IMR-90 (cell line): ENCODE measurements at regions not wholly inside any gene's neighbourhood (a gene's known extent, or its start where the extent isn't known, plus 50 kb on each side); places are given as distances from the start of the nearest gene placed in this dataset.
A peak's percentile ranks its signal among the peaks of the same experiment; 100 is the strongest.

Experiments used
- ATAC-seq: fragments of 200-7000 bp; cut with Tn5 transposase; 2 replicates; pipeline ENCODE4 v1.9.1; 2020; ENCODE audit warnings: low read depth, mild to moderate bottlenecking, moderate library complexity
- BruUV-seq: library from RNA; stranded (reverse); fragments of 400-500 nt; replicated peaks from 2 replicates; lab custom pipeline; 2021; lab: Mats Ljungman, UMichigan
- CTCF ChIA-PET: fragments of 300-600 bp; formaldehyde crosslinking; extraction: SDS; loops from one replicate; lab custom pipeline; 2021; ENCODE audit warnings: antibody characterized with exemption; lab: Yijun Ruan, JAX
- POLR2A ChIA-PET: fragments of 300-600 bp; sonication (Branson Sonifier 250); formaldehyde crosslinking; loops from one replicate; lab custom pipeline; 2022; ENCODE audit warnings: antibody characterized with exemption; ENCODE audit not compliant: unreplicated experiment; lab: Charles Lee
- DNase-seq: peaks from one replicate; pipeline ENCODE4 v3.0.0; 2013
- H2AFZ ChIP-seq: replicated peaks from 2 replicates; pipeline ENCODE3; 2013; ENCODE audit warnings: low read length, mild to moderate bottlenecking; ENCODE audit not compliant: poor library complexity
- H2AK5ac ChIP-seq: 2 replicates; pipeline ENCODE4 v1.6.1; 2013; ENCODE audit warnings: low read depth, low read length, inconsistent platforms
- H2AK9ac ChIP-seq: replicated peaks from 2 replicates; pipeline ENCODE3; 2013; ENCODE audit warnings: mild to moderate bottlenecking, low read depth, low read length, moderate library complexity; ENCODE audit not compliant: poor library complexity
- H2BK120ac ChIP-seq: 2 replicates; pipeline ENCODE4 v1.6.1; 2013; ENCODE audit warnings: low read depth, low read length, inconsistent platforms
- H2BK15ac ChIP-seq: 3 replicates; pipeline ENCODE4 v1.6.1; 2013; ENCODE audit warnings: low read depth, low read length, inconsistent platforms
- H2BK20ac ChIP-seq: 2 replicates; pipeline ENCODE4 v1.6.1; 2013; ENCODE audit warnings: low read depth, mild to moderate bottlenecking, inconsistent platforms, low read length, moderate library complexity
- H2BK5ac ChIP-seq: 2 replicates; pipeline ENCODE4 v1.6.1; 2013; ENCODE audit warnings: mild to moderate bottlenecking, low read depth, low read length, inconsistent platforms; ENCODE audit not compliant: poor library complexity, severe bottlenecking
- H3K14ac ChIP-seq: replicated peaks from 2 replicates; pipeline ENCODE4 v1.6.1; 2013; ENCODE audit warnings: low read depth, low read length, inconsistent platforms
- H3K18ac ChIP-seq: 2 replicates; pipeline ENCODE4 v1.6.1; 2013; ENCODE audit warnings: low read depth, low read length, control low read depth
- H3K23ac ChIP-seq: 2 replicates; pipeline ENCODE4 v1.6.1; 2013; ENCODE audit warnings: low read depth, low read length, inconsistent platforms
- H3K27ac ChIP-seq: 2 replicates; pipeline ENCODE4 v1.5.1; 2013; ENCODE audit warnings: mild to moderate bottlenecking, control low read depth, low read length; ENCODE audit not compliant: insufficient read depth
- H3K27me3 ChIP-seq: 2 replicates; pipeline ENCODE4 v1.6.1; 2013; ENCODE audit warnings: low read length; ENCODE audit not compliant: control insufficient read depth, insufficient read depth
- H3K36me3 ChIP-seq: 2 replicates; pipeline ENCODE4 v1.6.1; 2013; ENCODE audit warnings: low read length, mixed read lengths; ENCODE audit not compliant: control insufficient read depth, insufficient read depth
- H3K4ac ChIP-seq: 2 replicates; pipeline ENCODE4 v1.6.1; 2013; ENCODE audit warnings: low read depth, low read length, inconsistent platforms
- H3K4me1 ChIP-seq: 2 replicates; pipeline ENCODE4 v1.6.1; 2013; ENCODE audit warnings: low read length, mixed read lengths; ENCODE audit not compliant: control insufficient read depth, insufficient read depth
- H3K4me2 ChIP-seq: 2 replicates; pipeline ENCODE4 v1.6.1; 2013; ENCODE audit warnings: low read depth, mild to moderate bottlenecking, control low read depth, low read length, moderate library complexity
- H3K4me3 ChIP-seq: 2 replicates; pipeline ENCODE4 v1.5.1; 2013; ENCODE audit warnings: low read depth, mild to moderate bottlenecking, control low read depth, low read length, moderate library complexity; ENCODE audit not compliant: insufficient read depth
- H3K56ac ChIP-seq: 2 replicates; pipeline ENCODE4 v1.6.1; 2013; ENCODE audit warnings: low read length, inconsistent platforms; ENCODE audit not compliant: insufficient read depth; ENCODE audit errors: extremely low read depth
- H3K79me1 ChIP-seq, 2 experiments: 2 replicates each; pipeline ENCODE4 v1.6.1; 2013; ENCODE audit warnings: low read length in 2 of 2, inconsistent platforms in 1 of 2, low read depth in 1 of 2
- H3K9ac ChIP-seq: 2 replicates; pipeline ENCODE4 v1.6.1; 2013; ENCODE audit warnings: low read depth, low read length, control low read depth
- H3K9me1 ChIP-seq: 2 replicates; pipeline ENCODE4 v1.6.1; 2013; ENCODE audit warnings: low read length, inconsistent platforms; ENCODE audit not compliant: insufficient read depth
- H3K9me3 ChIP-seq: 2 replicates; pipeline ENCODE4 v1.6.1; 2013; ENCODE audit warnings: low read length; ENCODE audit not compliant: control insufficient read depth, insufficient read depth
- H4K20me1 ChIP-seq: 2 replicates; pipeline ENCODE4 v1.6.1; 2013; ENCODE audit warnings: low read length, inconsistent platforms; ENCODE audit not compliant: insufficient read depth
- H4K5ac ChIP-seq: 2 replicates; pipeline ENCODE4 v1.6.1; 2013; ENCODE audit warnings: mild to moderate bottlenecking, low read depth, low read length, control low read depth
- H4K8ac ChIP-seq, 2 experiments: 2 replicates each; pipeline ENCODE4 v1.6.1; 2013; ENCODE audit warnings: low read depth in 2 of 2, low read length in 2 of 2, control low read depth in 1 of 2, inconsistent platforms in 1 of 2
- H4K91ac ChIP-seq: 2 replicates; pipeline ENCODE4 v1.6.1; 2013; ENCODE audit warnings: low read depth, low read length, inconsistent platforms; ENCODE audit not compliant: insufficient read depth
- BHLHE40 ChIP-seq: fragments of 150-350 bp; IDR thresholded peaks from 2 replicates; pipeline ENCODE4 v1.6.1; 2016; ENCODE audit warnings: mild to moderate bottlenecking, low read depth, low read length
- CEBPB ChIP-seq: IDR thresholded peaks from 2 replicates; pipeline ENCODE4 v1.6.1; 2012; ENCODE audit warnings: low read depth, low read length, improper control_type of control experiment
- CHD1 ChIP-seq: IDR thresholded peaks from 2 replicates; pipeline ENCODE4 v1.6.1; 2012; ENCODE audit warnings: low read depth, low read length, improper control_type of control experiment
- MAZ ChIP-seq: IDR thresholded peaks from 2 replicates; pipeline ENCODE4 v1.6.1; 2012; ENCODE audit warnings: low read depth, mild to moderate bottlenecking, low read length, improper control_type of control experiment, moderate library complexity, borderline replicate concordance
- MXI1 ChIP-seq: IDR thresholded peaks from 2 replicates; pipeline ENCODE4 v1.6.1; 2012; ENCODE audit warnings: low read depth, mild to moderate bottlenecking, low read length, moderate library complexity, borderline replicate concordance
- POLR2A ChIP-seq: IDR thresholded peaks from 2 replicates; pipeline ENCODE4 v1.6.1; 2012; ENCODE audit warnings: mild to moderate bottlenecking, low read depth, low read length
- RAD21 ChIP-seq: IDR thresholded peaks from 2 replicates; pipeline ENCODE4 v1.6.1; 2012; ENCODE audit warnings: low read length, improper control_type of control experiment
- SMC3 ChIP-seq: fragments of 150-350 bp; IDR thresholded peaks from 2 replicates; pipeline ENCODE4 v1.6.1; 2016; ENCODE audit warnings: low read depth, mild to moderate bottlenecking, antibody characterized with exemption, low read length, moderate library complexity
- WGBS, 2 experiments: methylation state at CpG; one replicate each; pipeline versions ENCODE4 v1.1.5 to v1.1.7; 2013; ENCODE audit warnings: missing lambda C conversion rate in 2 of 2; ENCODE audit not compliant: insufficient read length in 1 of 2; ENCODE audit errors: extremely low coverage in 2 of 2; 5-methylcytosine and 5-hydroxymethylcytosine counted together
- dilution Hi-C: fragments of 300-500 bp; cut with HindIII; formaldehyde crosslinking; loops from one replicate; pipeline ENCODE4 v1.14.3; 2018; ENCODE audit warnings: low sequenced_read_pairs; ENCODE audit not compliant: unreplicated experiment
- in situ Hi-C: fragments of 300-500 bp; cut with MboI; formaldehyde crosslinking; loops from 3 replicates; pipeline ENCODE4 v1.14.3; 2019; ENCODE audit warnings: low sequenced_read_pairs, inconsistent platforms, mixed read lengths
- intact Hi-C: fragments of 100-400 bp; cut with micrococcal nuclease; formaldehyde crosslinking; loops from 2 replicates; pipeline ENCODE4 v1.10.0; 2022
- TF ChIP-seq, protein P1 (sequence below): fragments of 150-350 bp; IDR thresholded peaks from 2 replicates; pipeline ENCODE4 v1.6.1; 2017; ENCODE audit warnings: mild to moderate bottlenecking, antibody characterized with exemption, low read length, low read depth

DNA sequence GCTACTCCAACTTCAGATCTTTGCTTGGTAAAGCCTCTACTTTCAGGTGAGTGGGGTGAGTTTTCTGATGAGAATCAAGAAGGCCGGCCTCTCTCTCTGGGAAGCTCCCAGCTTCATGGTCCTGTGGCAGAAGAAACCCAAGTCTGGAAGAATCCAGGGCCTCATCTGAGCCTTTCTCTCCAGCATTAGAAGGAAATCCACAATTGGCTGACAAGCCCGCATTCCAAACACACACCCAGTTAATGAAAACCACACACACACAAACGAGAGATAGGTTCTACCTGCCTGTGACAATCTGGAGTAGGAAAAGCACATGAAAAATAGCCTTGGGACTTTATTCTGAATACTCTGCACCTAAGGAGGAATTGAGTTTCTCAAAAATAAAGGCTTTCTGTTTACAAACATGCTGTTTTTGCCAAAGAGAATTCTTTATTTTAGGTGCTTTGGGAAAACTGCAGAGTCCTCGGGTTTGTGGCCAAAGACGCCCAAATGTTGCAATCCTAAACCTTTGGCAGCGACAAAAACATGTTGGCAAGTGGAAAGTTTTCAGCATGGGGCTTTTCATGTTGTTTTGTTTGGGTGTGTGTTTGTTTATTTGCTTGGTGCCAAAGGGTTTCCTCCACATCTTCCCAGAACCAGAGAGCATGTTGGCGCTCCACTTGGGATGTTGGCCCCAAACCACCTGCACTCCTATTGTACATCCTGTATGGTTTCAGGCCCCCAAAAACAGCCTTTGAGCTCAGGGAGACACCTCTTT, 216.2 kb downstream of the SETD4 start (continued):
- no peak for TF ChIP-seq SMC3

DNA sequence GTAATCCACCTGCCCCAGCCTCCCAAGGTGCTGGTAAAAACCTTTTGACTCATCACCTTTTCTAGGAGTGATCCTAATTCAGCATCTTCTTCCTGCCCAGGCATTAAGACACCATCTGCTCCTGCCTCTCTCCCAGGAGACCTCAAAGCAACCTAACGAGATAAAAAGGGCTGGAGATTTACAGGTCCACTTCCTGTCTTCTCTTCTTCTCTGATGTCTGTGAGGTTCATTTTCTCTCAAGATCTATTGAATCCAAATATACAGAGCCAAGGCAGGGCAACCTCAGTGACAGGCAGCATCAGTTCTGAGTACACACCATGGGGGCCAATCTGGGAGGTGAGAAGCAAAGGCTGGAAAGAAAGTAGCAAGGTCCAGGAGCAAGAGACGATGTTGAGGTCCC, 219.4 kb downstream of the SETD4 start:
- no peak overlapping the region for H3K4me2 ChIP-seq
- H3K18ac ChIP-seq, result no peak overlapping the region
- peak overlapping the region; percentile 66; the same call in 1 of the 2 replicates for H2BK120ac ChIP-seq
- DNase-seq, result no peak
- no peak for ATAC-seq
- H4K5ac ChIP-seq, result no peak overlapping the region
- no peak overlapping the region; the same call in 1 of the 2 replicates for H3K14ac ChIP-seq
- dilution Hi-C loops, result no loop called here
- peaks cover 5% of the 10 kb centered on the region; the same call in 1 of the 2 replicates for H3K9me1 ChIP-seq
- TF ChIP-seq BHLHE40, result no peak
- no peak for TF ChIP-seq RAD21
- no peak for TF ChIP-seq CEBPB
- TF ChIP-seq SMC3, result no peak
- TF ChIP-seq, protein P1, sequence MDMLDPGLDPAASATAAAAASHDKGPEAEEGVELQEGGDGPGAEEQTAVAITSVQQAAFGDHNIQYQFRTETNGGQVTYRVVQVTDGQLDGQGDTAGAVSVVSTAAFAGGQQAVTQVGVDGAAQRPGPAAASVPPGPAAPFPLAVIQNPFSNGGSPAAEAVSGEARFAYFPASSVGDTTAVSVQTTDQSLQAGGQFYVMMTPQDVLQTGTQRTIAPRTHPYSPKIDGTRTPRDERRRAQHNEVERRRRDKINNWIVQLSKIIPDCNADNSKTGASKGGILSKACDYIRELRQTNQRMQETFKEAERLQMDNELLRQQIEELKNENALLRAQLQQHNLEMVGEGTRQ, result no peak
- TF ChIP-seq MXI1, result no peak
- no peak for TF ChIP-seq POLR2A
- no peak for TF ChIP-seq CHD1
- TF ChIP-seq MAZ, result no peak
- peak overlapping the region; percentile 68; the same call in 1 of the 2 replicates for H2BK20ac ChIP-seq
- H2AK5ac ChIP-seq, result peak overlapping the region; percentile 62; the same call in 1 of the 2 replicates
- H2BK5ac ChIP-seq, result no peak overlapping the region
- peak overlapping the region; percentile 62 for H3K4ac ChIP-seq
- no peak overlapping the region for H3K9ac ChIP-seq
- no TSS peak for BruUV-seq
- no peaks in the 10 kb centered on the region for H3K79me1 ChIP-seq
- WGBS, 2 experiments, result no CpG with 5 or more reads among the region's 2 CpGs
- H3K9me3 ChIP-seq, result no peaks in the 10 kb centered on the region
- no peaks in the 10 kb centered on the region for H4K20me1 ChIP-seq
- ChIA-PET POLR2A (no interaction called here), CTCF (interaction anchor here (0.6 to 1.1 kb wide), 2 partner anchors 8 to 170 kb away, joined by 4 to 8 read pairs; no protein-coding TSS in a partner anchor)
- no peak overlapping the region for H3K56ac ChIP-seq
- no peak overlapping the region for H4K91ac ChIP-seq
- H3K23ac ChIP-seq, result no peak overlapping the region
- H3K27me3 ChIP-seq, result no peaks in the 10 kb centered on the region
- intact Hi-C loops, result loop anchor here (1.0 to 10.0 kb wide), 10 partner anchors 101 to 1148 kb away; no protein-coding TSS in a partner anchor
- no peaks in the 10 kb centered on the region for H3K4me1 ChIP-seq
- no peak overlapping the region for H4K8ac ChIP-seq
- H2AK9ac ChIP-seq, result no peak overlapping the region
- H3K4me3 ChIP-seq, result no peak overlapping the region
- H2BK15ac ChIP-seq, result peak overlapping the region; percentile 32; the same call in 1 of the 3 replicates
- H3K27ac ChIP-seq, result no peak overlapping the region
- no peaks in the 10 kb centered on the region for H3K36me3 ChIP-seq
- no peak overlapping the region for H2AFZ ChIP-seq
- in situ Hi-C loops, result loop anchor here (5.0 to 10.0 kb wide), 2 partner anchors 954 to 1096 kb away; no protein-coding TSS in a partner anchor
